ENCODE measurements at regions not wholly inside any gene's neighbourhood (a gene's known extent, or its start where the extent isn't known, plus 50 kb on each side); places are given as distances from the start of the nearest gene placed in this dataset.

DNA sequence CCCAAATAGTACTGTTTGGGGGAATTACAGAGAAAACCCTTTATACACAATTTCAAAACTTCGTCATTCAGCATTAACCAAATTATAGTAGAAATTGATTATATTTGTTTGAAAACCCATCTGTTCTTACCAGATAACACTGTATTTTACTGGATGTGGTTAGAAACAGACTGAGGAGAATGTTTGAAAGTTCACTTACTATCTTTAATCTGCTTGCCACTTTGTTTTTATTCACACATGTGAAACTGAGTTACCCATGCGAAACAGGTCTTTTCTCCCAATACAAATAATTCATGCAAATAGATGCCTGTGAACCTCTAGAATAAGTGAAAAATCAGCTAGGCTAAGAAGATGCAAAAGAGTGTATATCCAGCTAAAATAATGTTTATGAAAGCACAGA is 177.5 kb downstream of the NAA11 start:
- TF ChIP-seq CHD2 (IDR thresholded peaks at IDR 0.05; ENCODE audit: low read length, partially characterized antibody) (no peak), RFX5 (IDR thresholded peaks at IDR 0.05) (no peak), POLR2A (IDR thresholded peaks at IDR 0.05; ENCODE audit: low read length) (no peak), RAD21 (conservative IDR thresholded peaks at IDR 0.05 in 1 of 2, IDR thresholded peaks at IDR 0.05 in 1 of 2) (no peak), EP300 (IDR thresholded peaks at IDR 0.05) (no peak), NPAS2 (CRISPR knock-in tag; IDR thresholded peaks at IDR 0.05; ENCODE audit: borderline replicate concordance) (no peak)
- TF ChIP-seq, protein P1, sequence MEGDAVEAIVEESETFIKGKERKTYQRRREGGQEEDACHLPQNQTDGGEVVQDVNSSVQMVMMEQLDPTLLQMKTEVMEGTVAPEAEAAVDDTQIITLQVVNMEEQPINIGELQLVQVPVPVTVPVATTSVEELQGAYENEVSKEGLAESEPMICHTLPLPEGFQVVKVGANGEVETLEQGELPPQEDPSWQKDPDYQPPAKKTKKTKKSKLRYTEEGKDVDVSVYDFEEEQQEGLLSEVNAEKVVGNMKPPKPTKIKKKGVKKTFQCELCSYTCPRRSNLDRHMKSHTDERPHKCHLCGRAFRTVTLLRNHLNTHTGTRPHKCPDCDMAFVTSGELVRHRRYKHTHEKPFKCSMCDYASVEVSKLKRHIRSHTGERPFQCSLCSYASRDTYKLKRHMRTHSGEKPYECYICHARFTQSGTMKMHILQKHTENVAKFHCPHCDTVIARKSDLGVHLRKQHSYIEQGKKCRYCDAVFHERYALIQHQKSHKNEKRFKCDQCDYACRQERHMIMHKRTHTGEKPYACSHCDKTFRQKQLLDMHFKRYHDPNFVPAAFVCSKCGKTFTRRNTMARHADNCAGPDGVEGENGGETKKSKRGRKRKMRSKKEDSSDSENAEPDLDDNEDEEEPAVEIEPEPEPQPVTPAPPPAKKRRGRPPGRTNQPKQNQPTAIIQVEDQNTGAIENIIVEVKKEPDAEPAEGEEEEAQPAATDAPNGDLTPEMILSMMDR (IDR thresholded peaks at IDR 0.05) = no peak
- TF ChIP-seq, protein P2, sequence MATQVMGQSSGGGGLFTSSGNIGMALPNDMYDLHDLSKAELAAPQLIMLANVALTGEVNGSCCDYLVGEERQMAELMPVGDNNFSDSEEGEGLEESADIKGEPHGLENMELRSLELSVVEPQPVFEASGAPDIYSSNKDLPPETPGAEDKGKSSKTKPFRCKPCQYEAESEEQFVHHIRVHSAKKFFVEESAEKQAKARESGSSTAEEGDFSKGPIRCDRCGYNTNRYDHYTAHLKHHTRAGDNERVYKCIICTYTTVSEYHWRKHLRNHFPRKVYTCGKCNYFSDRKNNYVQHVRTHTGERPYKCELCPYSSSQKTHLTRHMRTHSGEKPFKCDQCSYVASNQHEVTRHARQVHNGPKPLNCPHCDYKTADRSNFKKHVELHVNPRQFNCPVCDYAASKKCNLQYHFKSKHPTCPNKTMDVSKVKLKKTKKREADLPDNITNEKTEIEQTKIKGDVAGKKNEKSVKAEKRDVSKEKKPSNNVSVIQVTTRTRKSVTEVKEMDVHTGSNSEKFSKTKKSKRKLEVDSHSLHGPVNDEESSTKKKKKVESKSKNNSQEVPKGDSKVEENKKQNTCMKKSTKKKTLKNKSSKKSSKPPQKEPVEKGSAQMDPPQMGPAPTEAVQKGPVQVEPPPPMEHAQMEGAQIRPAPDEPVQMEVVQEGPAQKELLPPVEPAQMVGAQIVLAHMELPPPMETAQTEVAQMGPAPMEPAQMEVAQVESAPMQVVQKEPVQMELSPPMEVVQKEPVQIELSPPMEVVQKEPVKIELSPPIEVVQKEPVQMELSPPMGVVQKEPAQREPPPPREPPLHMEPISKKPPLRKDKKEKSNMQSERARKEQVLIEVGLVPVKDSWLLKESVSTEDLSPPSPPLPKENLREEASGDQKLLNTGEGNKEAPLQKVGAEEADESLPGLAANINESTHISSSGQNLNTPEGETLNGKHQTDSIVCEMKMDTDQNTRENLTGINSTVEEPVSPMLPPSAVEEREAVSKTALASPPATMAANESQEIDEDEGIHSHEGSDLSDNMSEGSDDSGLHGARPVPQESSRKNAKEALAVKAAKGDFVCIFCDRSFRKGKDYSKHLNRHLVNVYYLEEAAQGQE (IDR thresholded peaks at IDR 0.05) = no peak
- TF ChIP-seq, protein P3, sequence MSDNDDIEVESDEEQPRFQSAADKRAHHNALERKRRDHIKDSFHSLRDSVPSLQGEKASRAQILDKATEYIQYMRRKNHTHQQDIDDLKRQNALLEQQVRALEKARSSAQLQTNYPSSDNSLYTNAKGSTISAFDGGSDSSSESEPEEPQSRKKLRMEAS (IDR thresholded peaks at IDR 0.05) = no peak

Data from A549 (cell line).